ENCODE measurements at regions not wholly inside any gene's neighbourhood (a gene's known extent, or its start where the extent isn't known, plus 50 kb on each side); places are given as distances from the start of the nearest gene placed in this dataset.

GRCh38 chr2:109699646-109700045, 85.5 kb downstream of the SOWAHC start:
- Histone ChIP-seq H3K9ac (ENCODE audit: low read length) (no peak overlapping the region), H3K27ac (ENCODE audit: low read depth, low read length) (peak overlapping the region; percentile 18), H3K36me3 (ENCODE audit: insufficient read depth, low read length) (no peaks in the 10 kb centered on the region), H3K9me3 (ENCODE audit: insufficient read depth, low read depth, low read length) (no peaks in the 10 kb centered on the region), H4K20me1 (ENCODE audit: insufficient read depth, low read length) (no peaks in the 10 kb centered on the region), H3K4me3 (ENCODE audit: insufficient read depth, low read depth, low read length) (peak overlapping the region; percentile 15), H3K4me2 (ENCODE audit: low read length) (peak overlapping the region; percentile 72), H3K79me2 (ENCODE audit: insufficient read depth, low read length) (no peaks in the 10 kb centered on the region), H2AFZ (ENCODE audit: low read depth, low read length) (peak overlapping the region; percentile 9), H3K27me3 (ENCODE audit: insufficient read depth, low read length) (no peaks in the 10 kb centered on the region), H3K4me1 (ENCODE audit: insufficient read depth, low read length) (peaks cover 44% of the 10 kb centered on the region)
- Mint-ChIP-seq H3K27ac (ENCODE audit: unreplicated experiment) (peak overlapping the region; percentile 5), H3K36me3 (ENCODE audit: low read depth, unreplicated experiment) (no peaks in the 10 kb centered on the region), H3K27me3 (ENCODE audit: low read depth, unreplicated experiment) (no peaks in the 10 kb centered on the region), H3K4me3 (ENCODE audit: unreplicated experiment) (no peak overlapping the region), H3K4me1 (ENCODE audit: low read depth, unreplicated experiment) (peaks cover 39% of the 10 kb centered on the region), H3K9me3 (ENCODE audit: unreplicated experiment) (no peaks in the 10 kb centered on the region)
- no peak for FAIRE-seq
- no peak for TF ChIP-seq EZH2 (IDR thresholded peaks at IDR 0.05; ENCODE audit: insufficient read depth, low read length)
- no peak for TF ChIP-seq CTCF (IDR thresholded peaks at IDR 0.05; ENCODE audit: insufficient read depth, low read depth, low read length)
- DNase-seq (ENCODE audit: low read depth): peak; percentile 52

GRCh38 chr2:109700680-109701274, 86.6 kb downstream of the SOWAHC start:
- Mint-ChIP-seq H3K4me1 (ENCODE audit: low read depth, unreplicated experiment) (peaks cover 36% of the 10 kb centered on the region), H3K9me3 (ENCODE audit: unreplicated experiment) (no peaks in the 10 kb centered on the region), H3K4me3 (ENCODE audit: unreplicated experiment) (no peak overlapping the region), H3K27me3 (ENCODE audit: low read depth, unreplicated experiment) (no peaks in the 10 kb centered on the region), H3K27ac (ENCODE audit: unreplicated experiment) (no peak overlapping the region), H3K36me3 (ENCODE audit: low read depth, unreplicated experiment) (no peaks in the 10 kb centered on the region)
- Histone ChIP-seq H3K9ac (ENCODE audit: low read length) (no peak overlapping the region), H3K4me2 (ENCODE audit: low read length) (peak overlapping the region; percentile 72), H3K4me1 (ENCODE audit: insufficient read depth, low read length) (peaks cover 44% of the 10 kb centered on the region), H4K20me1 (ENCODE audit: insufficient read depth, low read length) (no peaks in the 10 kb centered on the region), H3K9me3 (ENCODE audit: insufficient read depth, low read depth, low read length) (no peaks in the 10 kb centered on the region), H3K79me2 (ENCODE audit: insufficient read depth, low read length) (no peaks in the 10 kb centered on the region), H3K4me3 (ENCODE audit: insufficient read depth, low read depth, low read length) (no peak overlapping the region), H3K27me3 (ENCODE audit: insufficient read depth, low read length) (no peaks in the 10 kb centered on the region), H2AFZ (ENCODE audit: low read depth, low read length) (no peak overlapping the region), H3K36me3 (ENCODE audit: insufficient read depth, low read length) (no peaks in the 10 kb centered on the region), H3K27ac (ENCODE audit: low read depth, low read length) (no peak overlapping the region)
- DNase-seq (ENCODE audit: low read depth) (no peak), FAIRE-seq (no peak)
- TF ChIP-seq EZH2 (IDR thresholded peaks at IDR 0.05; ENCODE audit: insufficient read depth, low read length): no peak
- TF ChIP-seq CTCF (IDR thresholded peaks at IDR 0.05; ENCODE audit: insufficient read depth, low read depth, low read length): no peak

GRCh38 chr2:109701362-109701761, 87.2 kb downstream of the SOWAHC start:
- H3K4me3 ChIP-seq (ENCODE audit: insufficient read depth, low read depth, low read length): no peak overlapping the region
- H3K4me1 Mint-ChIP-seq (ENCODE audit: low read depth, unreplicated experiment): peaks cover 36% of the 10 kb centered on the region
- TF ChIP-seq EZH2 (IDR thresholded peaks at IDR 0.05; ENCODE audit: insufficient read depth, low read length) (no peak), CTCF (IDR thresholded peaks at IDR 0.05; ENCODE audit: insufficient read depth, low read depth, low read length) (no peak)
- H3K9ac ChIP-seq (ENCODE audit: low read length): peak overlapping the region; percentile 40
- H3K36me3 ChIP-seq (ENCODE audit: insufficient read depth, low read length): no peaks in the 10 kb centered on the region
- H3K9me3 ChIP-seq (ENCODE audit: insufficient read depth, low read depth, low read length): no peaks in the 10 kb centered on the region
- H3K4me3 Mint-ChIP-seq (ENCODE audit: unreplicated experiment): peak overlapping the region; percentile 28
- H3K27me3 ChIP-seq (ENCODE audit: insufficient read depth, low read length): no peaks in the 10 kb centered on the region
- no peaks in the 10 kb centered on the region for H4K20me1 ChIP-seq (ENCODE audit: insufficient read depth, low read length)
- H3K27ac ChIP-seq (ENCODE audit: low read depth, low read length): peak overlapping the region; percentile 65
- H3K36me3 Mint-ChIP-seq (ENCODE audit: low read depth, unreplicated experiment): no peaks in the 10 kb centered on the region
- no peaks in the 10 kb centered on the region for H3K79me2 ChIP-seq (ENCODE audit: insufficient read depth, low read length)
- H3K4me2 ChIP-seq (ENCODE audit: low read length): peak overlapping the region; percentile 72
- H3K9me3 Mint-ChIP-seq (ENCODE audit: unreplicated experiment): no peaks in the 10 kb centered on the region
- peak overlapping the region; percentile 31 for H2AFZ ChIP-seq (ENCODE audit: low read depth, low read length)
- H3K4me1 ChIP-seq (ENCODE audit: insufficient read depth, low read length): peaks cover 44% of the 10 kb centered on the region
- H3K27ac Mint-ChIP-seq (ENCODE audit: unreplicated experiment): peak overlapping the region; percentile 58
- peak; percentile 81 for DNase-seq (ENCODE audit: low read depth)
- no peak for FAIRE-seq
- no peaks in the 10 kb centered on the region for H3K27me3 Mint-ChIP-seq (ENCODE audit: low read depth, unreplicated experiment)

Data from astrocyte (in vitro differentiated cells and primary cell).